Activated gamma-delta T cell (primary cell): ENCODE measurements at regions not wholly inside any gene's neighbourhood (a gene's known extent, or its start where the extent isn't known, plus 50 kb on each side); places are given as distances from the start of the nearest gene placed in this dataset.
"Not testable (repeated sequence)": the region's sequence is repeated elsewhere in the genome, so short reads cannot be mapped to it uniquely, and the experiment has no call there.

Experiments
- DNase-seq: peaks from one replicate; lab custom pipeline; 2025; lab: John Stamatoyannopoulos, UW

- no peak for DNase-seq
Observed at GRCh38 chr16:26583803-26584202, 482.9 kb upstream of the C16orf82 start.

GRCh38 chr16:26593700-26594099 lies 473.0 kb upstream of the C16orf82 start:
- DNase-seq, result no peak

- no peak for DNase-seq
Observed at GRCh38 chr16:26594666-26595065, 472.1 kb upstream of the C16orf82 start.

- no peak for DNase-seq
Observed at GRCh38 chr16:26595199-26595598, 471.5 kb upstream of the C16orf82 start.

- not testable (repeated sequence) for DNase-seq
Observed at GRCh38 chr16:26596033-26596432, 470.7 kb upstream of the C16orf82 start.

GRCh38 chr16:26598061-26598460 lies 468.7 kb upstream of the C16orf82 start:
- DNase-seq, result no peak

GRCh38 chr16:26598998-26599784 lies 467.5 kb upstream of the C16orf82 start:
- DNase-seq, result no peak

GRCh38 chr16:26599785-26600104 lies 467.0 kb upstream of the C16orf82 start:
- DNase-seq, result no peak

GRCh38 chr16:26601335-26601734 lies 465.4 kb upstream of the C16orf82 start:
- no peak for DNase-seq

GRCh38 chr16:26605626-26606271 lies 461.0 kb upstream of the C16orf82 start:
- no peak for DNase-seq

GRCh38 chr16:26606381-26607150 lies 460.2 kb upstream of the C16orf82 start:
- DNase-seq, result no peak

- no peak for DNase-seq
Observed at GRCh38 chr16:26614237-26614841, 452.4 kb upstream of the C16orf82 start.

GRCh38 chr16:26623442-26623841 lies 443.3 kb upstream of the C16orf82 start:
- DNase-seq, result no peak

GRCh38 chr16:26627958-26628357 lies 438.8 kb upstream of the C16orf82 start:
- DNase-seq, result no peak

GRCh38 chr16:26631365-26631764 lies 435.4 kb upstream of the C16orf82 start:
- DNase-seq, result not testable (repeated sequence)

- no peak for DNase-seq
Observed at GRCh38 chr16:26642047-26642664, 424.6 kb upstream of the C16orf82 start.

GRCh38 chr16:26643519-26643918 lies 423.2 kb upstream of the C16orf82 start:
- DNase-seq, result no peak

GRCh38 chr16:26644912-26645543 lies 421.7 kb upstream of the C16orf82 start:
- no peak for DNase-seq

GRCh38 chr16:26645614-26646013 lies 421.1 kb upstream of the C16orf82 start:
- DNase-seq, result peak; percentile 15

- DNase-seq, result no peak
Observed at GRCh38 chr16:26647870-26648269, 418.9 kb upstream of the C16orf82 start.

- DNase-seq, result no peak
Observed at GRCh38 chr16:26648851-26649250, 417.9 kb upstream of the C16orf82 start.
